Thymus (tissue), 11 donors: ENCODE measurements at regions not wholly inside any gene's neighbourhood (a gene's known extent, or its start where the extent isn't known, plus 50 kb on each side); places are given as distances from the start of the nearest gene placed in this dataset.

Source experiments
- DNase-seq, 9 donors: peaks; one replicate each; pipeline ENCODE4 v3.0.0-alpha.2; 2013; ENCODE audit warnings: low spot score in 9 of 9, low read depth in 6 of 9, missing footprints in 1 of 9
- H3K27ac ChIP-seq, 2 donors: one replicate each; pipeline ENCODE4 v1.5.1; 2013; ENCODE audit warnings: control low read depth in 1 of 2, low read depth in 1 of 2, low read length in 1 of 2, mild to moderate bottlenecking in 1 of 2, moderate library complexity in 1 of 2
- H3K27me3 ChIP-seq, 2 donors: one replicate each; pipeline ENCODE4 v1.5.1; 2013; ENCODE audit warnings: low read length in 1 of 2; ENCODE audit not compliant: control insufficient read depth in 2 of 2, insufficient read depth in 1 of 2
- H3K36me3 ChIP-seq, 2 donors: one replicate each; pipeline ENCODE4 v1.5.1; 2013; ENCODE audit warnings: low read length in 1 of 2, mild to moderate bottlenecking in 1 of 2, moderate library complexity in 1 of 2; ENCODE audit not compliant: control insufficient read depth in 2 of 2, insufficient read depth in 2 of 2
- H3K4me1 ChIP-seq, 2 donors: one replicate each; pipeline ENCODE4 v1.5.1; 2013; ENCODE audit warnings: low read length in 2 of 2; ENCODE audit not compliant: control insufficient read depth in 2 of 2, insufficient read depth in 2 of 2
- H3K4me3 ChIP-seq, 2 donors: one replicate each; pipeline ENCODE4 v1.5.1; 2013; ENCODE audit warnings: low read length in 2 of 2, control low read depth in 1 of 2, mild to moderate bottlenecking in 1 of 2
- H3K9me3 ChIP-seq, 2 donors: one replicate each; pipeline ENCODE4 v1.5.1; 2013; ENCODE audit warnings: low read length in 1 of 2, mild to moderate bottlenecking in 1 of 2; ENCODE audit not compliant: control insufficient read depth in 2 of 2, insufficient read depth in 1 of 2
- WGBS: extraction: QIAGEN DNeasy Blood & Tissue Kit; methylation state at CpG from one replicate; pipeline ENCODE4 v1.1.7; 2013; 5-methylcytosine and 5-hydroxymethylcytosine counted together
- donor health status: healthy.

DNA sequence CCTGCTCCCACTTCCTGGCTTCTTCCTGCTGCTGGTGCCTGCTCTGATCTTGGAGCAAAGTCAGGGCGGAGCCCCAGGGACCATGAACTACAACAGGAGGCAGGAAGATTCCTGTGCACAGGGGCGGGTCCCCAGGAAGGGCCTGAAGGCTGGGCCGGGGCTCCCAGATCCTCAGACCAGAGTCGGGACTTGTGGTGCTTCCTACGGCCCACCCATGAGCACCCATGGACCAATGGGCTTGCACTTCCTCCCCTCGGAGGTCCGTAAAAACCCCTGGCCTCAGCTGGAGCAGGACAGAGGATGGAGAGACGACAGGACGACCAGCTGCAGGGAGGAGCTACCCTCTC lies 1287.1 kb downstream of the TMEM121 start:
- no peak overlapping the region for H3K27ac ChIP-seq
- H3K4me1 ChIP-seq = peaks cover 6 to 10% of the 10 kb centered on the region in 2 donors
- H3K9me3 ChIP-seq = no peaks in the 10 kb centered on the region
- H3K36me3 ChIP-seq = no peaks in the 10 kb centered on the region
- H3K4me3 ChIP-seq = no peak overlapping the region
- 89% methylated on average over 9 of the region's 9 CpGs for WGBS
- no peak for DNase-seq
- no peaks in the 10 kb centered on the region for H3K27me3 ChIP-seq

DNA sequence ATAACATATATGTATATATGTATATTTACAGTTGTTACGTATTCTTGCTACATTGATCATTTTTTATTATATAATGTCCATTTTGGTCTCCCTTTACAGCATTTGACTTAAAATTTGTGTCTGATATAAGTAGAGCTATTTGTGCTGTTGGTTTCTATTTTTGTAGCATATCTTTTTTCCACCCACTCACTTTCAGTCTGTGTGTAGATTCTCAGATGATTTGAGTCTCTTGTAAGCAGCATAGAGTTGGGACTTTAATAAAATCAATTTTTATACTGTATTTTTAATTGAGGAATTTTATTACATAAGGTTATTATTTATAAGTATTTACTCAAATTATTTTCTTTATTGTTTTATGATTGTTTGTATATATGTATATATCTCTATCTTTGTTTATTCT lies 1293.7 kb downstream of the TMEM121 start:
- DNase-seq = no peak
- H3K27me3 ChIP-seq = no peaks in the 10 kb centered on the region
- no peak overlapping the region for H3K27ac ChIP-seq
- no peaks in the 10 kb centered on the region for H3K4me1 ChIP-seq
- no peaks in the 10 kb centered on the region for H3K36me3 ChIP-seq
- no peak overlapping the region for H3K4me3 ChIP-seq
- WGBS = 97% methylated on average over 1 of the region's 1 CpG
- H3K9me3 ChIP-seq = no peaks in the 10 kb centered on the region

DNA sequence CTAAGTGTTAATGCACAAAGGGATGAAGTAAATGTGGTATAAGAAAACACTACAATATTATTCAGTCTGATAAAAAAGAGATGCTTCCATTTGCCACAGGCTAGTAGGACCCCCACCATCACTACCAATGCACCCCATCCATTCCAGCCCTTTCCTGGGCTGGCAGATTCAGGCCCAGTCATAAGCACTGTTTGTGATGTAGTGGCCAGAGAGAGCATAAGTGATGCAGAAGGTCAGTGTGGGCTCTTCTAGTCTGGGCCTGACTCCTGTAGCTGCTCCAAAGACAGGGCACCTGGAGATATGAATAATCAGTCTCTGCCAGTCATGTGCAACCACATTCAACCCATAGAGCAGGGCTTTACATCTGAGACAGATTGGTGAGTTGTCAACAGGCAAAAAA lies 1294.7 kb downstream of the TMEM121 start:
- Histone ChIP-seq H3K9me3 (no peaks in the 10 kb centered on the region), H3K36me3 (no peaks in the 10 kb centered on the region), H3K27ac (no peak overlapping the region), H3K27me3 (no peaks in the 10 kb centered on the region), H3K4me1 (no peaks in the 10 kb centered on the region), H3K4me3 (no peak overlapping the region)
- no peak for DNase-seq

DNA sequence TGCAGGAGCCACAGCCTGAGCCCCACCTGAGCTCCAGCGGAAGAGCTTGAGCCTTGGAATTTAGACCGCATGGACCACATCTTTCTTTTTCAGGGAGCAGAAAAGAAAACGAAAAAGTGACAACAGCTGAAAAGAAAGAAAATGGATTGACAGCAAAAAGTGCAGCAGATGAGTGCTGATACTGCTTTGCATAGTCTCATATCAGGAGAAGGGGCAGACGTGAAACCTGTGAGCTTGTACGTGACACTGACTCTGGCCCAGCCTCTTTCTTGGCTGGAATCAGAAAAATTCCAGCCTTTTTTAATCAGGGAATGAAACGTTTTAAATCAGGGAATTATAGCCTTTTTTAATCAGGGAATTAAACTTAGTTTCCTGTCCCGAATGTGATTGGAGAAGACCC lies 1296.5 kb downstream of the TMEM121 start:
- DNase-seq = no peak
- WGBS = 92% methylated on average over 7 of the region's 7 CpGs
- Histone ChIP-seq H3K27me3 (no peaks in the 10 kb centered on the region), H3K4me3 (no peak overlapping the region), H3K27ac (no peak overlapping the region), H3K36me3 (no peaks in the 10 kb centered on the region), H3K9me3 (no peaks in the 10 kb centered on the region), H3K4me1 (no peaks in the 10 kb centered on the region)

DNA sequence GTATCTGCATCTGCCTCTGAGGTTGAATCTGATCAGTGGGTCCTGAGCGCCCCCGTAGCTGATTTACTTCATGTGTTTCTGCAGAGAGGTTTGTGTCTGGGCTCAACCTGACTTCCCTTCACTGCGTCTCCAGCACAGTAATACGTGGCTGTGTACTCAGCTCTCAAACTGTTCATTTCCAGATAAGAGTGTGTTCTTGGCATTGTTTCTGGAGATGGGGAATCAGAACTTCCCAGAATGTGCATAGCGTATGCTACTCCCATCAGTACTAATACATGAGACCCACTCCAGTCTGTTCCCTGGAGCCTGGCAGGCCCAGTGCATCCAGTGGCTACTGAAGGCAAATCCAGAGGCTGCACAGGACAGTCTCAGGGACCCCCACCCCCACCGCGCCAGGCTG lies 1297.2 kb downstream of the TMEM121 start:
- no peaks in the 10 kb centered on the region for H3K9me3 ChIP-seq
- no peaks in the 10 kb centered on the region for H3K36me3 ChIP-seq
- H3K27me3 ChIP-seq = no peaks in the 10 kb centered on the region
- no peak overlapping the region for H3K27ac ChIP-seq
- no peak overlapping the region for H3K4me3 ChIP-seq
- WGBS = 89% methylated on average over 7 of the region's 7 CpGs
- H3K4me1 ChIP-seq = no peaks in the 10 kb centered on the region
- DNase-seq = no peak

DNA sequence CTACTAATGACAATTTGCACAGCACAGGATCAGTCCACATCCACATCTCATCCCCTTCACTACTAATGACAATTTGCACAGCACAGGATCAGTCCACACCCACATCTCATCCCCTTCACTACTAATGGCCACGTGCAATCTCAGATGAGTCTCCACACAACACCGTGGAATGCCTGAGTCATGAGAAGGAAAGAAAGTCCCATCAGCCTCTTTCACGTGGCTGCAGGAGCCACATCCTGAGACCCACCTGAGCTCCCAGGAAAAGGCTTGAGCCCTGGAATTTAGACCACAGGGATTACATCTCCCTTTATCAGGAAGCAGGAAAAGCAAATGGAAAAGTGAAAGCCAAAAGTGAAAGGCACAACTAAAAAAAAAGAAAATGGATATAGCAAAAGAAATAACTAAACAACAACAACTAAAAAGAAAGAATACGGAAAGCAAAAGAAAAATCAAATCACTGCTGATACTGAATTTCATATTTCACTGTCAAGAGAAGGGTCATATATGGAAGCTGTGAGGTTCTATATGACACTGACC lies 1300.5 kb downstream of the TMEM121 start:
- 73% methylated on average over 4 of the region's 4 CpGs for WGBS
- H3K9me3 ChIP-seq = peaks cover 0 to 10% of the 10 kb centered on the region in 2 donors

DNA sequence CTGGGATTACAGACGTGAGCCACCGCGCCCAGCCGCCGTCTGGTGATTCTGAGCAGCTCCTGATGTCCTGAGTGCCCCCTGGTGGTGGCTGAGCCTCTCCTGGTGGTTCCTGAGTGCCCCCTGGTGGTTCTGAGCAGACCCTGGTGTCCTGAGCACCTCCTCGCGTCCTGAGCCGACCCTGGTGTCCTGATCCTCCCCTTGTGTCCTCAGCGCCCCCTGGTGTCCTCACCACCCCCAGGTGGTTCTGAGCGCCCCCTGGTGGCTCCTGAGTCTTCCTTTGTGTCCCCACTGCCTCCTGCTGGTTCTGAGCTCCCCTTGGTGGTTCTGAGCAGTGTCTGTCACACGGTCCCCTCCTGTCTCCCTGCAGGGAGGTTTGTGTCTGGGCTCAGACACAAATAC lies 1304.9 kb downstream of the TMEM121 start:
- Histone ChIP-seq H3K36me3 (no peaks in the 10 kb centered on the region), H3K4me1 (no peaks in the 10 kb centered on the region), H3K27me3 (no peaks in the 10 kb centered on the region), H3K27ac (no peak overlapping the region), H3K9me3 (peaks cover 0 to 10% of the 10 kb centered on the region in 2 donors), H3K4me3 (no peak overlapping the region)
- 91% methylated on average over 11 of the region's 11 CpGs for WGBS
- no peak for DNase-seq

More for the DNA sequence above, 1300.5 kb downstream of the TMEM121 start:
- Histone ChIP-seq H3K36me3 (no peaks in the 10 kb centered on the region), H3K4me1 (no peaks in the 10 kb centered on the region), H3K27me3 (no peaks in the 10 kb centered on the region), H3K27ac (no peak overlapping the region), H3K4me3 (no peak overlapping the region)
- no peak for DNase-seq

DNA sequence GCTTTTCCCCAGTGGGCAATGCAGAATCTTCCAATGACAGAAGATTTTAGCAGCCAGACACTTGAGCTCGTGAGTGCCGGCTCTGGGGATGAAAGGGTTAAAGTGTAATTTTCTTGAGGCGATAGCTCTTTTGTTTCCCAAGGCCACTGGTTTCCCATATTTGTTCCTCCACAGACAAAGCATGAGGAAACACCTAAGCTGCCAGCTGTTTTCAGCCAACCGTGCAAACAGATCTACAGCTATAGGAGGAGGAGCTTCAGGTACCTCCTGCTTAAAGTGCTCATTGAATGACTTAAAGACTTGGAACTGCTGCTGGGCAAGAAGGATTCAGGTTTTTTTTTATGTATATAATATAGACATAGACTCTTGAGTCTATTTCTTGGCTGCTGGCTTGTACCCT lies 1311.5 kb downstream of the TMEM121 start:
- H3K4me3 ChIP-seq = no peak overlapping the region
- no peak for DNase-seq
- no peaks in the 10 kb centered on the region for H3K9me3 ChIP-seq
- no peak overlapping the region for H3K27ac ChIP-seq
- no peaks in the 10 kb centered on the region for H3K36me3 ChIP-seq
- 93% methylated on average over 4 of the region's 4 CpGs for WGBS
- H3K4me1 ChIP-seq = peaks cover 6 to 32% of the 10 kb centered on the region in 2 donors
- H3K27me3 ChIP-seq = no peaks in the 10 kb centered on the region

DNA sequence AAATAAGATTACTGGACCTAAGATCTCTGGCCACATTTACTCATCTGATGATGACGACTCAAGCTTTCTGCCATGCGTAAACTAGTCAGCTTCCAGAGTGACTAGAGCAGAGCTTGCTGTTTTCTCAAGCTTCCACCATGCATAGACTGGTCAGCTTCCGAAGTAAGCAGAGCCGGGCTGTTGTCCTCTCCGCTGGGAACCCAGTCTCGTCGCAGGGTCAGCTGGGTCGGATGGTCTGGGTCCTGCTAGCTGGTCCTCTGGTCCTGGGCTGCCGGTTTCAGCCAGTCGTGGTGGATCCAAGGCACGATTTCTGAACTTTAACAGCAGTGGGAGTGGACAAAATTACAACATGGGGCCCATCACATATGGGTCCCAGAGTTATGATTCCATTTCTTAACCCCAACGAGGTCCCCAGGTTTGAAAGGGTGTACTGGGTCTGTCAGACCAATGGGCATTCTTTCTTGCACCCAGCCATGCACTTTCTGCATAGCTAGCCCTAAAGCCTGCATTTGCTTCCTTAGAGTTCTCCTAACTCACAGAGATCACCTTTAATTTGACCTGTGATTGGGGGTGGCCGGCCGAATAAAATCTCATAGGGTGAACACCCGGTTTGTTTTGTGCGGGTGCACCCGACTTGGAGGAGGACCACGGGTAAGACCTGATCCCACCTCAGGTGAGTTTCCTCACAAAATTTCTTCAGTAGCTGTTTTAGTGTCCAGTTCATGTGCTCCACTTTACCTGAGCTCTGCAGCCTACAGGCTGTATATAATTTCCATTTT lies 1312.8 kb downstream of the TMEM121 start:
- Histone ChIP-seq H3K36me3 (no peaks in the 10 kb centered on the region), H3K4me3 (no peak overlapping the region), H3K4me1 (peaks cover 11 to 45% of the 10 kb centered on the region in 2 donors), H3K9me3 (no peaks in the 10 kb centered on the region), H3K27me3 (no peaks in the 10 kb centered on the region), H3K27ac (no peak overlapping the region)
- WGBS = 95% methylated on average over 18 of the region's 18 CpGs
- no peak for DNase-seq
